Tibial nerve (tissue), 3 donors: ENCODE measurements at regions not wholly inside any gene's neighbourhood (a gene's known extent, or its start where the extent isn't known, plus 50 kb on each side); places are given as distances from the start of the nearest gene placed in this dataset.

Experiments
- POLR2A ChIP-seq, 2 donors: fragments of 450-650 bp; IDR thresholded peaks; one replicate each; pipeline ENCODE4 v1.6.1; 2017; ENCODE audit warnings: antibody characterized with exemption in 2 of 2, mild to moderate bottlenecking in 2 of 2, moderate library complexity in 2 of 2
- TF ChIP-seq, protein P1 (sequence below), 5 experiments: fragments of 200-600 bp in 3 of 5; fragments of 450-650 bp in 2 of 5; sonication (generic) in 3 of 5; IDR thresholded peaks; one replicate each; pipeline ENCODE4 v1.5.1; 2016 to 2019; ENCODE audit warnings: antibody characterized with exemption in 5 of 5, mild to moderate bottlenecking in 3 of 5, moderate library complexity in 2 of 5

DNA sequence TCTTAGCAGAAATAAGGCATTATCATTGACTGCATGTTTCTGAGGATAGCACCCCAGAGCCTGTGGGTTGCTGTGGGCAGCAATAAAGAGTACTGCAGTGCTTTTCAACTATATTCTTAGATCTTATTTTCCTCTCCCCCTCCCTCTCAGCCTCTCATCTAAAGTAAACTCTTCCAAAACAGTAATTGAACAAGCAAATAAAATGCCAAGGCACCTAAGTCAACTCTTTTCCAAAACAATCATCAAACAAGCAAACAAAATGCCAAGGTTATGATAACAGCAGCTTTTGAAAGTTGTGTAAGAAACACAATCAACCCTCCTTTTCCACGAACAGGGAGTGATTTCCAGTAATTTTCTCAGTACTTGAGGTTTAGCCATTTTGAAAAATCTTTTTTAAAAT is 1542.6 kb downstream of the AACS start:
- no peak for TF ChIP-seq POLR2A (IDR thresholded peaks at IDR 0.05)
- TF ChIP-seq, protein P1, sequence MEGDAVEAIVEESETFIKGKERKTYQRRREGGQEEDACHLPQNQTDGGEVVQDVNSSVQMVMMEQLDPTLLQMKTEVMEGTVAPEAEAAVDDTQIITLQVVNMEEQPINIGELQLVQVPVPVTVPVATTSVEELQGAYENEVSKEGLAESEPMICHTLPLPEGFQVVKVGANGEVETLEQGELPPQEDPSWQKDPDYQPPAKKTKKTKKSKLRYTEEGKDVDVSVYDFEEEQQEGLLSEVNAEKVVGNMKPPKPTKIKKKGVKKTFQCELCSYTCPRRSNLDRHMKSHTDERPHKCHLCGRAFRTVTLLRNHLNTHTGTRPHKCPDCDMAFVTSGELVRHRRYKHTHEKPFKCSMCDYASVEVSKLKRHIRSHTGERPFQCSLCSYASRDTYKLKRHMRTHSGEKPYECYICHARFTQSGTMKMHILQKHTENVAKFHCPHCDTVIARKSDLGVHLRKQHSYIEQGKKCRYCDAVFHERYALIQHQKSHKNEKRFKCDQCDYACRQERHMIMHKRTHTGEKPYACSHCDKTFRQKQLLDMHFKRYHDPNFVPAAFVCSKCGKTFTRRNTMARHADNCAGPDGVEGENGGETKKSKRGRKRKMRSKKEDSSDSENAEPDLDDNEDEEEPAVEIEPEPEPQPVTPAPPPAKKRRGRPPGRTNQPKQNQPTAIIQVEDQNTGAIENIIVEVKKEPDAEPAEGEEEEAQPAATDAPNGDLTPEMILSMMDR (IDR thresholded peaks at IDR 0.05), result no peak
